ENCODE measurements at regions not wholly inside any gene's neighbourhood (a gene's known extent, or its start where the extent isn't known, plus 50 kb on each side); places are given as distances from the start of the nearest gene placed in this dataset.

- 0 out of 2 replicates have a peak, but pooled peaks cover 7% of the 10 kb centered on the region for H3K4me1 ChIP-seq (ENCODE audit: control insufficient read depth, insufficient read depth, low read length)
- in situ Hi-C loops (cut with HindIII; ENCODE audit: low pct_unique_long_range_greater_than_20kb, low sequenced_read_pairs) = no loop called here
- H3K36me3 ChIP-seq (ENCODE audit: control insufficient read depth, insufficient read depth, low read length) = no peaks in the 10 kb centered on the region
- ATAC-seq = no peak
- BruUV-seq (replicated peaks) = no TSS peak
- H3K4me3 ChIP-seq (ENCODE audit: low read depth in 2 of 2, low read length in 2 of 2) = no peak overlapping the region
- no peak overlapping the region for H3K27ac ChIP-seq (ENCODE audit: low read length)
- ChIA-PET CTCF (no interaction called here), POLR2A (no interaction called here)
- no peak for DNase-seq (ENCODE audit: low read depth, low spot score)
- intact Hi-C loops (cut with micrococcal nuclease; ENCODE audit: unreplicated experiment) = no loop called here
- TF ChIP-seq TCF7L2 (IDR thresholded peaks at IDR 0.05; ENCODE audit: low read depth, low read length) (no peak), REST (IDR thresholded peaks at IDR 0.05; ENCODE audit: insufficient read depth in 1 of 2, low read depth in 2 of 2, low read length in 1 of 2) (no peak), CTCF (IDR thresholded peaks at IDR 0.05) (no peak), POLR2AphosphoS5 (IDR thresholded peaks at IDR 0.05; ENCODE audit: low read depth, low read length) (no peak), SIN3A (IDR thresholded peaks at IDR 0.05; ENCODE audit: borderline replicate concordance, insufficient read depth, low read depth, low read length) (no peak)
- no peaks in the 10 kb centered on the region for H3K27me3 ChIP-seq (ENCODE audit: control insufficient read depth, insufficient read depth, low read length)
- no peaks in the 10 kb centered on the region for H3K9me3 ChIP-seq (ENCODE audit: control insufficient read depth, insufficient read depth, low read depth, low read length)
Observed at GRCh38 chr2:207255565-207256470, 90.1 kb upstream of the KLF7 start.

- Histone ChIP-seq H3K4me3 (ENCODE audit: low read depth in 2 of 2, low read length in 2 of 2) (no peak overlapping the region), H3K4me1 (ENCODE audit: control insufficient read depth, insufficient read depth, low read length) (0 out of 2 replicates have a peak, but pooled peaks cover 7% of the 10 kb centered on the region), H3K27me3 (ENCODE audit: control insufficient read depth, insufficient read depth, low read length) (no peaks in the 10 kb centered on the region), H3K36me3 (ENCODE audit: control insufficient read depth, insufficient read depth, low read length) (no peaks in the 10 kb centered on the region), H3K9me3 (ENCODE audit: control insufficient read depth, insufficient read depth, low read depth, low read length) (no peaks in the 10 kb centered on the region), H3K27ac (ENCODE audit: low read length) (no peak overlapping the region)
- TF ChIP-seq CTCF (IDR thresholded peaks at IDR 0.05) = no peak
- intact Hi-C loops (cut with micrococcal nuclease; ENCODE audit: unreplicated experiment) = no loop called here
- ChIA-PET CTCF (no interaction called here), POLR2A (interaction anchor here (0.6 kb wide), 1 partner anchor 15 kb away, joined by 6 read pairs; no protein-coding TSS in a partner anchor)
- DNase-seq (ENCODE audit: low read depth, low spot score) (no peak), ATAC-seq (no peak)
- no TSS peak for BruUV-seq (replicated peaks)
- in situ Hi-C loops (cut with HindIII; ENCODE audit: low pct_unique_long_range_greater_than_20kb, low sequenced_read_pairs) = no loop called here
Observed at GRCh38 chr2:207256476-207257207, 90.9 kb upstream of the KLF7 start.

All from Panc1 (cell line).